Mammary epithelial cell (primary cell): ENCODE measurements at regions not wholly inside any gene's neighbourhood (a gene's known extent, or its start where the extent isn't known, plus 50 kb on each side); places are given as distances from the start of the nearest gene placed in this dataset.

Experiments
- EZH2 ChIP-seq: IDR thresholded peaks from 2 replicates; pipeline ENCODE4 v1.6.1; 2012; ENCODE audit warnings: low read length, inconsistent platforms, borderline replicate concordance
- TF ChIP-seq, protein P1 (sequence below), 2 donors: IDR thresholded peaks in 1 of 2; conservative IDR thresholded peaks in 1 of 2; 2 replicates each; pipeline ENCODE4 v1.5.1; 2011 to 2012; ENCODE audit warnings: inconsistent platforms in 2 of 2, low read length in 2 of 2, mild to moderate bottlenecking in 2 of 2, control low read depth in 1 of 2, low read depth in 1 of 2; ENCODE audit not compliant: insufficient read depth in 1 of 2; ENCODE audit errors: extremely low read depth in 1 of 2

DNA sequence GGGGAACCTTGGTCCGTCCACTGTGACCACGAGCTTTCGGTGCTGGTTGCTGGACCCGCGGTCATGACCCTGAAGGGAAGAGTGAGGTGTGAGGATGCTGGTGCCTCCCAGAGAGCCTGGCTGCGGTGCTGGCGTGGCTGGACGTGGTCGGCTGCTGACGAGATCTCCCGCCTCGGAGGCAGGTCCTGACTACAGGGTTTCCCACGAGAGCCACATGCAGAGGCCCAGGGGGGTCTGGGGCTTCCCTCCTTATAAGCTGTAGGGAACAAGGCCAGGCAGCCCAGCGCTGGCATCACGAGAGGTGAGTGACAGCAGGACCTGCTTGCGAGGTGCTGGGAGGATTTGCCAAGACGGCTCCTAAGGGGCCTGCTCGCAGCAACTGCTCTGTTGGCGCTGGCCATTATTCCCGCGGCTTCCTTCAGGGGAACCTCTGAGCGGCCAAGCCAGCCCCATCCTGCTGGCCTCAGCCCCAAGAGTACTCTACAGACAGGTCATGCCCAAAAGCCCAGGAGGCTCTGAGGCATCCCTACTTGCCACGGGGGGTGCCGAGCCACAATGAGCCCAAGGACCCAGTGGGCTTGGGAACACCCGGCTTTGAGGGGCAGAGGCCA, 134.8 kb downstream of the FOXL1 start:
- TF ChIP-seq, protein P1, sequence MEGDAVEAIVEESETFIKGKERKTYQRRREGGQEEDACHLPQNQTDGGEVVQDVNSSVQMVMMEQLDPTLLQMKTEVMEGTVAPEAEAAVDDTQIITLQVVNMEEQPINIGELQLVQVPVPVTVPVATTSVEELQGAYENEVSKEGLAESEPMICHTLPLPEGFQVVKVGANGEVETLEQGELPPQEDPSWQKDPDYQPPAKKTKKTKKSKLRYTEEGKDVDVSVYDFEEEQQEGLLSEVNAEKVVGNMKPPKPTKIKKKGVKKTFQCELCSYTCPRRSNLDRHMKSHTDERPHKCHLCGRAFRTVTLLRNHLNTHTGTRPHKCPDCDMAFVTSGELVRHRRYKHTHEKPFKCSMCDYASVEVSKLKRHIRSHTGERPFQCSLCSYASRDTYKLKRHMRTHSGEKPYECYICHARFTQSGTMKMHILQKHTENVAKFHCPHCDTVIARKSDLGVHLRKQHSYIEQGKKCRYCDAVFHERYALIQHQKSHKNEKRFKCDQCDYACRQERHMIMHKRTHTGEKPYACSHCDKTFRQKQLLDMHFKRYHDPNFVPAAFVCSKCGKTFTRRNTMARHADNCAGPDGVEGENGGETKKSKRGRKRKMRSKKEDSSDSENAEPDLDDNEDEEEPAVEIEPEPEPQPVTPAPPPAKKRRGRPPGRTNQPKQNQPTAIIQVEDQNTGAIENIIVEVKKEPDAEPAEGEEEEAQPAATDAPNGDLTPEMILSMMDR (conservative IDR thresholded peaks at IDR 0.05 in 1 of 2, IDR thresholded peaks at IDR 0.05 in 1 of 2; ENCODE audit: extremely low read depth in 1 of 2, insufficient read depth in 1 of 2, low read depth in 1 of 2, low read length in 2 of 2), result no peak
- TF ChIP-seq EZH2, result no peak
